Tibial artery (tissue), 4 donors: ENCODE measurements at regions not wholly inside any gene's neighbourhood (a gene's known extent, or its start where the extent isn't known, plus 50 kb on each side); places are given as distances from the start of the nearest gene placed in this dataset.
A peak's percentile ranks its signal among the peaks of the same experiment; 100 is the strongest.

Source experiments
- DNase-seq, 2 donors: peaks; one replicate each; pipeline ENCODE4 v3.0.0-alpha.2; 2019
- H3K27ac ChIP-seq, 2 donors: fragments of 200-600 bp; sonication (generic) in 1 of 2; 1 replicate in 1 of 2; 2 replicates in 1 of 2; pipeline ENCODE4 v1.5.1; 2018 to 2019; ENCODE audit warnings: mild to moderate bottlenecking in 1 of 2
- H3K27me3 ChIP-seq, 2 donors: fragments of 200-600 bp; sonication (generic) in 1 of 2; one replicate each; pipeline versions ENCODE4 v1.5.1 to v1.6.0; 2016 to 2019
- H3K36me3 ChIP-seq, 3 donors: fragments of 200-600 bp; sonication (generic) in 2 of 3; one replicate each; pipeline ENCODE4 v1.5.1; 2016 to 2019; ENCODE audit warnings: mild to moderate bottlenecking in 2 of 3
- H3K4me1 ChIP-seq, 4 donors: fragments of 200-600 bp; sonication (generic) in 2 of 4; 1 replicate in 3 of 4; 2 replicates in 1 of 4; pipeline ENCODE4 v1.5.1; 2016 to 2019
- H3K4me3 ChIP-seq, 2 donors: fragments of 200-600 bp; sonication (generic) in 1 of 2; 1 replicate in 1 of 2; 2 replicates in 1 of 2; pipeline ENCODE4 v1.5.1; 2018 to 2019; ENCODE audit warnings: mild to moderate bottlenecking in 2 of 2
- H3K9me3 ChIP-seq, 3 donors: fragments of 200-600 bp; sonication (generic) in 1 of 3; one replicate each; pipeline ENCODE4 v1.5.1; 2016 to 2019
- intact Hi-C: fragments of 100-400 bp; cut with DNase I; formaldehyde crosslinking; loops from one replicate; pipeline ENCODE4 v1.15.0; 2023; ENCODE audit warnings: low total_unique reads
- TF ChIP-seq, protein P1 (sequence below), 2 experiments: fragments of 200-600 bp in 1 of 2; fragments of 450-650 bp in 1 of 2; IDR thresholded peaks; one replicate each; pipeline ENCODE4 v1.5.1; 2017 to 2019; ENCODE audit warnings: antibody characterized with exemption in 2 of 2, mild to moderate bottlenecking in 1 of 2, moderate library complexity in 1 of 2

DNA sequence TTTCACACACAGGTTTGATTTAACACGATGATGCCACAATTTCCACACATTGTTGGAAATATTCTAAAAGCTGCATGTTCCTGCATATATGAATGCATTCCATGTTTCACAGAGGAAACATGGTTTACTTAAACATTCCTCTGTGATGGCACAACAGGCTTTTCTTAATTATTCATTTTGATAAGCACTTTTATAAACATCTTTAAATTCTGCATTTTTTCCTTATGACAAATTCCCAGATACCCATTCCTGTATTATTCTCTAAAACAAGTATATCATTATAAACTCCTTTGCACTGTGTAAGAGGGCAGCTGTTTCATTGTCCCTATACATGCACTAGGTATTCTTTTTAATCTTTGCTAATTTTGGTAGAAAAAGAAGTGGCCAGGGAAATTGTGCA, 532.3 kb downstream of the SOX6 start:
- Histone ChIP-seq H3K9me3 (no peaks in the 10 kb centered on the region), H3K4me1 (peaks cover 0 to 13% (median 7%) of the 10 kb centered on the region in 4 donors), H3K27me3 (no peaks in the 10 kb centered on the region), H3K4me3 (no peak overlapping the region), H3K36me3 (no peaks in the 10 kb centered on the region), H3K27ac (no peak overlapping the region)
- TF ChIP-seq, protein P1, sequence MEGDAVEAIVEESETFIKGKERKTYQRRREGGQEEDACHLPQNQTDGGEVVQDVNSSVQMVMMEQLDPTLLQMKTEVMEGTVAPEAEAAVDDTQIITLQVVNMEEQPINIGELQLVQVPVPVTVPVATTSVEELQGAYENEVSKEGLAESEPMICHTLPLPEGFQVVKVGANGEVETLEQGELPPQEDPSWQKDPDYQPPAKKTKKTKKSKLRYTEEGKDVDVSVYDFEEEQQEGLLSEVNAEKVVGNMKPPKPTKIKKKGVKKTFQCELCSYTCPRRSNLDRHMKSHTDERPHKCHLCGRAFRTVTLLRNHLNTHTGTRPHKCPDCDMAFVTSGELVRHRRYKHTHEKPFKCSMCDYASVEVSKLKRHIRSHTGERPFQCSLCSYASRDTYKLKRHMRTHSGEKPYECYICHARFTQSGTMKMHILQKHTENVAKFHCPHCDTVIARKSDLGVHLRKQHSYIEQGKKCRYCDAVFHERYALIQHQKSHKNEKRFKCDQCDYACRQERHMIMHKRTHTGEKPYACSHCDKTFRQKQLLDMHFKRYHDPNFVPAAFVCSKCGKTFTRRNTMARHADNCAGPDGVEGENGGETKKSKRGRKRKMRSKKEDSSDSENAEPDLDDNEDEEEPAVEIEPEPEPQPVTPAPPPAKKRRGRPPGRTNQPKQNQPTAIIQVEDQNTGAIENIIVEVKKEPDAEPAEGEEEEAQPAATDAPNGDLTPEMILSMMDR (IDR thresholded peaks at IDR 0.05): no peak
- intact Hi-C loops: no loop called here
- no peak for DNase-seq

DNA sequence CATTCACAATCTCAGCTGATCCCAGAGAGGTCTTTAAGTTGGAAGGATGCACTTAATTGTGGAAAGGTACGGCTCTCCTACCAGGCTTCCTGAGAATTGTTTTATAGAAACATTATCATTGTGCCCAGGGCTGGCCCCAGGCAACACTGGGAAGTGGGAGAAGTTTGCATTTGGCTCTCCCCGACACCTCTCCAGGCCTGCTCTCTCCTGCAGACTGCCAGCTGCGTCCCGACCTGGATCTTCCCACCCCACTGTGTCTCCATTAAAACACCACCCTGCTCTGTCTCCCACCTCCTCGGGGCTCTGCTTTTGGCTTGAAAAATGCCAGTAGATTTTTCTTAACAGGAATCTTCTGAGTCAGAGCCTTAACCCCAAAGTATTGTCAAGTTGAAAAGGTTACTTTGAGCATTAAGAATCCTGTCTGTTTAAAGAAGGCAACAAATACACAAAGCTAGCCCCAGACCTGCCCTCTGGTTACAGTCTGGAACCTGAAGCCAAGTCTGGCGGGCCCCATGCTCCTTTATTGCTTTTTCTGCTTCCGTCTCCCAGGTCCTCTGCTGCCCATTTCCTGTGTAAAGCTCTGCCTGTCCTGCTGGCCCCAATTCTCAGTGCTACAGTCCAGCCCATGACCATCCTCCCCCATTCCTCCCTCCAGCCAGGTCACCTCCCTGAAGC, 530.2 kb downstream of the SOX6 start:
- Histone ChIP-seq H3K4me3 (no peak overlapping the region), H3K36me3 (no peaks in the 10 kb centered on the region), H3K9me3 (no peaks in the 10 kb centered on the region), H3K4me1 (peaks cover 0 to 9% (median 0%) of the 10 kb centered on the region in 4 donors), H3K27me3 (no peaks in the 10 kb centered on the region), H3K27ac (no peak overlapping the region)
- DNase-seq: no peak
- TF ChIP-seq, protein P1 (IDR thresholded peaks at IDR 0.05): no peak
- intact Hi-C loops: no loop called here

DNA sequence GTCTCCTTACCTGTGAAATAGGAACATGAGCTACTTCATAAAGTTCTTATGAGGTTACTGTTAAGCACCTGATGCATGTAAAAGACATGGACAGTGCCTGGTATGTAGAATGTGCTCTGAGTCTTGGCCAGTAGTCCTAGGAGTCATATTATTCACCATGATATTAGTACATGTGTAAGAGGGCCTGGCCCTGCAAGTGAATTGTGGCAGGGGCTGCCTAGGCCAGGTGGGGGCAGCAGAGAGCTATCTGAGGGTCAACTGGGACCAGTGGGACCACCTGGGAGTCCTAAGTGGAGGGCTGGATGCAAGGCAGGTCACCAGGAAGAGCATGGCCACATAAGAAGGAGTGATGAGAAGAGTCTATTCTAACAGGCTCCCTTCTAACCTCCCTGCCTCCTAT, 529.5 kb downstream of the SOX6 start:
- Histone ChIP-seq H3K27me3 (no peaks in the 10 kb centered on the region), H3K27ac (no peak overlapping the region), H3K4me1 (peaks cover 0 to 9% (median 0%) of the 10 kb centered on the region in 4 donors), H3K9me3 (no peaks in the 10 kb centered on the region), H3K36me3 (no peaks in the 10 kb centered on the region), H3K4me3 (no peak overlapping the region)
- intact Hi-C loops: no loop called here
- DNase-seq: no peak
- TF ChIP-seq, protein P1 (IDR thresholded peaks at IDR 0.05): peak in 1 of 2 experiments; percentile 16

DNA sequence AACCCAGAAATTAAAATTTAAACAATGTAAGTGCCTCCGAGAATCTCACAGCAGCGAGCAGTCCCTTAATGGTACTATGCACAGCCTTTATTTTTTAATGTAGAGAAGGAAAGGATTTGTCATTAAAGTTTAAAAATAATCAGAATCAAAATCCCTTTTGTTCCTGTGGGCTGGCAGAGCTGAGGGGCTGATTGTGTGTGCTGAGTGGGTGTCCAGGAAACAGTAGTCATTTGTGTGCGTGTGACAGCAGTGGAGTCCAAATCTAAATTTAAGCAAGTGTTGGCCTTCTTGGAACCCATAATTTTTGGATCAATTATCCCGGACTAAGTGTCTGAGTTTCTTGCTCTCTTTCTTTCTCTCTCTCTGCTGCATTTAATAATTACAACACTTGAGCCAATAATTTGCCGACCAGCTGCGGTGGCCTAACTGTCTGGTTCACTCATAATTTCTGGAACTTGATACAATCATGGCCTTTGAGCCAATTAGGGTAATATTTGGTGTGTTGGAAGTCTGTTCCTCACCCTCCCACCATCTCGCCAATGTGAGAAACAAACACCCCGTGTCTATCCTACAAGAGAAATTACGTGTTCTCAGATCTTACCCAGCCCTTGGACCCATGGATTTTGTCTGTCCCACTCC, 528.0 kb downstream of the SOX6 start:
- no peaks in the 10 kb centered on the region for H3K36me3 ChIP-seq
- intact Hi-C loops: no loop called here
- peak overlapping the region in 1 of 2 donors; percentile 26 for H3K27ac ChIP-seq
- H3K27me3 ChIP-seq: no peaks in the 10 kb centered on the region
- DNase-seq: no peak
- H3K4me1 ChIP-seq: peaks cover 0 to 9% (median 0%) of the 10 kb centered on the region in 4 donors
- H3K9me3 ChIP-seq: no peaks in the 10 kb centered on the region
- TF ChIP-seq, protein P1 (IDR thresholded peaks at IDR 0.05): no peak
- no peak overlapping the region for H3K4me3 ChIP-seq

DNA sequence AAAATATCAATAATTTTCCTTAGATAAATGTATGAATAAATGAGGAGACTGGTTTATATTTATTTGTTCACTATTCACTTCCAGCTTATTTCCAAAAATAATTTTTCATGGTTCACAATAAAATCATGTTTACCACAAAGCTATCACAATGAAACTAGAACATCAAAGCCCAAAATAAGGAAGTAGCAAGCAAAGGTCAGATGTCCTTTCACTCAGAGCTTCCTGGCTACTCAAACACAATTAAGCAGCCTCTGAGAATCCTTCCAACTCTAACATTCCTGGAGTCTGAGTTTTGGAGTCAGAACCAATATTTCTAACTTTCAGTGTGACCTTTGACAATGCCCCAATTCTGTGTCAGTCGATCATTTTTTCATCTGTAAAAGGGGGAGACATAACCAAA, 527.0 kb downstream of the SOX6 start:
- no peaks in the 10 kb centered on the region for H3K9me3 ChIP-seq
- H3K27ac ChIP-seq: no peak overlapping the region
- TF ChIP-seq, protein P1 (IDR thresholded peaks at IDR 0.05): no peak
- intact Hi-C loops: no loop called here
- DNase-seq: no peak
- H3K36me3 ChIP-seq: no peaks in the 10 kb centered on the region
- H3K4me1 ChIP-seq: peaks cover 0 to 9% (median 0%) of the 10 kb centered on the region in 4 donors
- no peak overlapping the region for H3K4me3 ChIP-seq
- no peaks in the 10 kb centered on the region for H3K27me3 ChIP-seq
